CD8-positive, alpha-beta memory T cell (primary cell): ENCODE measurements at regions not wholly inside any gene's neighbourhood (a gene's known extent, or its start where the extent isn't known, plus 50 kb on each side); places are given as distances from the start of the nearest gene placed in this dataset.

Experiments used
- CTCF ChIA-PET: fragments of 350-600 bp; sonication (Branson Sonifier 250); formaldehyde crosslinking; loops from one replicate; lab custom pipeline; 2021; ENCODE audit warnings: antibody characterized with exemption; lab: Charles Lee
- POLR2A ChIA-PET: fragments of 350-600 bp; sonication (Branson Sonifier 250); formaldehyde crosslinking; loops from one replicate; lab custom pipeline; 2021; ENCODE audit warnings: antibody characterized with exemption; lab: Charles Lee
- DNase-seq, 5 donors: peaks; one replicate each; pipeline versions ENCODE4 v3.0.0 to v3.0.0-alpha.2; 2020 to 2022; ENCODE audit warnings: mixed read lengths in 1 of 5
- H3K27ac ChIP-seq: one replicate; pipeline ENCODE4 v1.7.0; 2013; ENCODE audit warnings: low read depth, mild to moderate bottlenecking, low read length, moderate library complexity
- H3K27me3 ChIP-seq: 2 replicates; pipeline ENCODE4 v1.7.0; 2013; ENCODE audit warnings: low read length, mild to moderate bottlenecking; ENCODE audit not compliant: insufficient read depth, poor library complexity, severe bottlenecking
- H3K36me3 ChIP-seq: 2 replicates; pipeline ENCODE4 v1.7.0; 2013; ENCODE audit warnings: mild to moderate bottlenecking, low read length, moderate library complexity; ENCODE audit not compliant: insufficient read depth
- H3K4me1 ChIP-seq: 2 replicates; pipeline ENCODE4 v1.7.0; 2013; ENCODE audit warnings: mild to moderate bottlenecking, low read length, moderate library complexity; ENCODE audit not compliant: insufficient read depth
- H3K4me3 ChIP-seq: 2 replicates; pipeline ENCODE4 v1.7.0; 2013; ENCODE audit warnings: mild to moderate bottlenecking, low read length
- H3K9me3 ChIP-seq: 2 replicates; pipeline ENCODE4 v1.7.0; 2013; ENCODE audit warnings: mild to moderate bottlenecking, low read length
- H3K27ac Mint-ChIP-seq, 8 donors: one replicate each; pipeline ENCODE4 v1.8.0; 2020 to 2021; ENCODE audit warnings: mixed read lengths in 8 of 8, mild to moderate bottlenecking in 6 of 8, inconsistent platforms in 3 of 8, moderate library complexity in 3 of 8
- H3K27me3 Mint-ChIP-seq, 2 donors: one replicate each; pipeline ENCODE4 v1.8.0; 2020 to 2021; ENCODE audit warnings: mixed read lengths in 2 of 2, mild to moderate bottlenecking in 1 of 2, moderate library complexity in 1 of 2
- H3K36me3 Mint-ChIP-seq, 3 donors: one replicate each; pipeline ENCODE4 v1.8.0; 2020 to 2021; ENCODE audit warnings: mixed read lengths in 3 of 3, inconsistent platforms in 1 of 3, mild to moderate bottlenecking in 1 of 3
- H3K4me1 Mint-ChIP-seq, 3 donors: one replicate each; pipeline ENCODE4 v1.8.0; 2020 to 2021; ENCODE audit warnings: mixed read lengths in 3 of 3, inconsistent platforms in 1 of 3, mild to moderate bottlenecking in 1 of 3
- H3K4me3 Mint-ChIP-seq, 7 donors: one replicate each; pipeline ENCODE4 v1.8.0; 2020 to 2021; ENCODE audit warnings: mixed read lengths in 7 of 7, mild to moderate bottlenecking in 6 of 7, moderate library complexity in 4 of 7, inconsistent platforms in 2 of 7
- H3K9me3 Mint-ChIP-seq, 5 donors: one replicate each; pipeline ENCODE4 v1.8.0; 2020 to 2022; ENCODE audit warnings: mixed read lengths in 5 of 5, mild to moderate bottlenecking in 3 of 5, moderate library complexity in 2 of 5, inconsistent platforms in 1 of 5

DNA sequence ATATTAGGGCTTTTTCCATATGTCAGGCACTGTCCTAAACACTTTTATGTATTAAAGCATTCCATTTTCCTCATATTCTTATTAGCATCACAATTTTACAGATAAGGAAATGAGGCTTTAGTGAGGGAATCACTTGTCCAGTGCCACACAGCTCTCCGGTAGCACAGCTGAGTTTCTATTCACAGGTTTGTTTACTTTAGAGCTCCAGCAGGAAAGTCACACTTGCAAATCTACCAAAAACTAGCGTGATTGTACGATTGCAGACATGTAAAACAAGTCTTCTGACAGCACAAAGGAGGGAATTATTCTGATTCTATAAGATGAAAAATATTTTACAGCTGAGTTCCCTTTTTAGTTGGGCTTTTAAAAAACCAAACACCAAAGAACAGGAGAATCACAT is 472.1 kb downstream of the TMA16 start:
- no peaks in the 10 kb centered on the region for H3K4me1 ChIP-seq
- no peaks in the 10 kb centered on the region for H3K36me3 ChIP-seq
- H3K27ac ChIP-seq: no peak overlapping the region
- H3K27me3 ChIP-seq: no peaks in the 10 kb centered on the region
- ChIA-PET CTCF (interaction anchor here (0.6 kb wide), 1 partner anchor 1724 kb away, joined by 3 read pairs; no protein-coding TSS in a partner anchor), POLR2A (no interaction called here)
- H3K9me3 ChIP-seq: no peaks in the 10 kb centered on the region
- Mint-ChIP-seq H3K4me3 (no peak overlapping the region), H3K36me3 (peaks cover 0 to 2% (median 0%) of the 10 kb centered on the region in 3 donors), H3K4me1 (no peaks in the 10 kb centered on the region), H3K27me3 (no peaks in the 10 kb centered on the region), H3K27ac (no peak overlapping the region), H3K9me3 (peaks cover 0 to 6% (median 2%) of the 10 kb centered on the region in 5 donors)
- DNase-seq: no peak
- no peak overlapping the region for H3K4me3 ChIP-seq

DNA sequence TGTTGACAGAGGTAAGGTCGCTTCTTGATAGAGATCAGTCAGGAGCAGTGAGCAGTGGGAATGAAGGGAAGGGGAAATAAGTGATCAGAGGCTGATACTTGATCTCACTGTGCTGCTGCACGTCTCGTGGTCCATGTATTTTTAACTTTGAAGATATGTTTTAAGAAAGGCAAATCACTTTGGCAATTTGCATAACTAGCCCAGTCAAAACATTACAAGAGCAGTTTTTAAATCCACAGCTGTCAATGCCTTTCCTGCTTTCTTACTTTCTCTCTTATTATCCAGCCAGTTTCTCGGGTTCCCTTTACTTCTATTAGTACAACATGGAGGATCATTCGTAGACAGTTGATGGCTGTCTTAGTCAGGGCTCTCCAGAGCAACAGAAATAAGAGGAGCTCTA is 472.8 kb downstream of the TMA16 start:
- ChIA-PET CTCF (no interaction called here), POLR2A (no interaction called here)
- no peaks in the 10 kb centered on the region for H3K4me1 Mint-ChIP-seq
- H3K27me3 ChIP-seq: no peaks in the 10 kb centered on the region
- no peaks in the 10 kb centered on the region for H3K9me3 ChIP-seq
- peaks cover 0 to 2% (median 0%) of the 10 kb centered on the region in 3 donors for H3K36me3 Mint-ChIP-seq
- no peak overlapping the region for H3K27ac Mint-ChIP-seq
- DNase-seq: no peak
- H3K4me3 ChIP-seq: no peak overlapping the region
- H3K27ac ChIP-seq: no peak overlapping the region
- no peak overlapping the region for H3K4me3 Mint-ChIP-seq
- H3K9me3 Mint-ChIP-seq: peaks cover 0 to 6% (median 2%) of the 10 kb centered on the region in 5 donors
- no peaks in the 10 kb centered on the region for H3K27me3 Mint-ChIP-seq
- no peaks in the 10 kb centered on the region for H3K36me3 ChIP-seq
- no peaks in the 10 kb centered on the region for H3K4me1 ChIP-seq

DNA sequence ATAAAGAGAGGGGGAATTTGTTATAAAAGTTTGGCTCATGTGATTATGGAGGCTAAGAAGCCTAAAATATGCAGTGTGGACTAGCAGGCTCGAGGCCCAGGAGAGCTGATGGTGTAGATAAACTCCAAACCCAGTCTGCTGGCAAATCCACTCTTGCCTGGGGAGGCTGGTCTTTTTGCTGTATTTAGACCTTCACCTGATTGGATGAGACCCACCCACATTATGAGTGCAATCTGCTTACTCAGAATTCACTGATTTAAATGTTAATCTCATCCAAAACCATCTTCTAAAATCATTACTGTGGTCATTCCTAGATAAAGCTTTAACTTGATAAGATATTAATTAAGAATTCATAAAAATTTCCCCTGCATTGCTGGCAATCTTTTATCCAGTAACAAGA is 473.2 kb downstream of the TMA16 start:
- H3K4me3 Mint-ChIP-seq: no peak overlapping the region
- H3K4me1 ChIP-seq: no peaks in the 10 kb centered on the region
- no peaks in the 10 kb centered on the region for H3K27me3 ChIP-seq
- peaks cover 0 to 6% (median 2%) of the 10 kb centered on the region in 5 donors for H3K9me3 Mint-ChIP-seq
- no peaks in the 10 kb centered on the region for H3K27me3 Mint-ChIP-seq
- peaks cover 0 to 2% (median 0%) of the 10 kb centered on the region in 3 donors for H3K36me3 Mint-ChIP-seq
- H3K9me3 ChIP-seq: no peaks in the 10 kb centered on the region
- no peak overlapping the region for H3K27ac Mint-ChIP-seq
- ChIA-PET POLR2A (no interaction called here), CTCF (no interaction called here)
- H3K4me3 ChIP-seq: no peak overlapping the region
- no peak for DNase-seq
- no peaks in the 10 kb centered on the region for H3K4me1 Mint-ChIP-seq
- no peaks in the 10 kb centered on the region for H3K36me3 ChIP-seq
- no peak overlapping the region for H3K27ac ChIP-seq

DNA sequence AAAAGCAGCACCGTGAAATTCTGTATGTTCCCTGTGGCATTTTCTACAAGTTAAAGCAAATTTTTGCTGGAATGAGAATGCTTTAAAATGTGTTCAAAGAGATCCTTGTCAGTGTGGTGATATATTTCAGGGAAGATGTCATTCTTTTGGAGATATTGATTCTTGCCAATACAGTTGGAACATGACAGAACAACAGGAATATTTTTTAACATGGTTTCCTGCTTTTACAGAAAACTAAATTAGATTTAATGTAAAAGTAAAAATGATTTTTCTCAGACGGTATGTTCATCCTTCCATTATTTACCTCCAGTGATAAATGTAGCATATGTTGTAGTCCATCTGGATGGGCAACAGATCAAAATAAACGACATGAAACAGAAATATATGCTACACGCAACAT is 474.8 kb downstream of the TMA16 start:
- Histone ChIP-seq H3K4me3 (no peak overlapping the region), H3K4me1 (no peaks in the 10 kb centered on the region), H3K27me3 (no peaks in the 10 kb centered on the region), H3K9me3 (no peaks in the 10 kb centered on the region), H3K27ac (no peak overlapping the region), H3K36me3 (no peaks in the 10 kb centered on the region)
- no peak for DNase-seq
- Mint-ChIP-seq H3K4me1 (no peaks in the 10 kb centered on the region), H3K9me3 (peaks cover 0 to 6% (median 3%) of the 10 kb centered on the region in 5 donors), H3K27ac (no peak overlapping the region), H3K27me3 (no peaks in the 10 kb centered on the region), H3K36me3 (peaks cover 0 to 2% (median 0%) of the 10 kb centered on the region in 3 donors), H3K4me3 (no peak overlapping the region)
- ChIA-PET CTCF (interaction anchor here (0.9 kb wide), 1 partner anchor 10 kb away, joined by 3 read pairs; no protein-coding TSS in a partner anchor), POLR2A (no interaction called here)

DNA sequence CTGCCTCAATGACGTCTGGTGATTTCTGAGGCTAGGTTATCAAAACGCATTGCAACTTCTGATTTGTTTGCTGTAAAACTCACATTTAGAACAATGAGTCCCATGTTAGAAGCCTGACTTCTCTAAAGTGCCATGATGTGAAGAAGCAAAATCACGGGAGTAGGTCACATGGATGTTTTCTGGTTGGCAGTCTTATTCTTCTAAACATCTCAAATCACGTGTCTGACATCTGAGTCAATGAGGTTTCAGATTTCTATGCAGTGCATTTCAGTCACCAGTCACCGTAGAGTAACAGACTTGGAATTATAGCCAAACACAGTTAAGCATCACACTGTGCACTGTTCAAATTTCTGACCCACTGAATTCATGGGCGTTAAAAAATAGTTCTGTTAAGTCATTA is 482.1 kb downstream of the TMA16 start:
- Histone ChIP-seq H3K27ac (no peak overlapping the region), H3K4me3 (no peak overlapping the region), H3K27me3 (no peaks in the 10 kb centered on the region), H3K36me3 (no peaks in the 10 kb centered on the region), H3K4me1 (no peaks in the 10 kb centered on the region), H3K9me3 (no peaks in the 10 kb centered on the region)
- no peak overlapping the region for H3K27ac Mint-ChIP-seq
- no peaks in the 10 kb centered on the region for H3K36me3 Mint-ChIP-seq
- no peak for DNase-seq
- no peak overlapping the region for H3K4me3 Mint-ChIP-seq
- H3K4me1 Mint-ChIP-seq: no peaks in the 10 kb centered on the region
- ChIA-PET POLR2A (no interaction called here), CTCF (no interaction called here)
- no peaks in the 10 kb centered on the region for H3K27me3 Mint-ChIP-seq
- peaks cover 0 to 4% (median 3%) of the 10 kb centered on the region in 5 donors for H3K9me3 Mint-ChIP-seq

DNA sequence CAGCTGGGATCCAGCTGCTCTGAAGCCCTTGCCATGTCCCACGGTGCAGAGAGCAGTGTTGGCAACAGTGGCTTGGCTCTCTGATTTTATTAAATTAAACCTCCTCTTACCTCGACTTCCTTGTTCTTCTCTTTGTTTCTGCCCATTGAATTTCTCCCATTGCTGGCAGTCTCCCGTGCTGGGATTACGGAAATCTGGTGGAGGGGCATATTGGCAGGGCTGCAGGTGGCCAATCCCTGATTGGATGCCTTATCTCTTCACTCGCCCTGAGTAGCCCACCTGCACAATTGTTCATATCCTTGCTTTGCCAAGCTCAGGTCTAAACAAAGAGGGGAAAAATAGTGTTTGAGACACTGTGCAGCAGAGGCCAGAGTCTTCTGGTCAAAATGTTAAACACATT is 493.9 kb downstream of the TMA16 start:
- Mint-ChIP-seq H3K4me1 (no peaks in the 10 kb centered on the region), H3K27ac (no peak overlapping the region), H3K27me3 (no peaks in the 10 kb centered on the region), H3K4me3 (no peak overlapping the region), H3K36me3 (no peaks in the 10 kb centered on the region), H3K9me3 (peaks cover 0 to 4% (median 0%) of the 10 kb centered on the region in 5 donors)
- Histone ChIP-seq H3K4me3 (no peak overlapping the region), H3K36me3 (no peaks in the 10 kb centered on the region), H3K9me3 (no peaks in the 10 kb centered on the region), H3K27ac (no peak overlapping the region), H3K27me3 (no peaks in the 10 kb centered on the region), H3K4me1 (no peaks in the 10 kb centered on the region)
- DNase-seq: no peak
- POLR2A ChIA-PET: no interaction called here
- CTCF ChIA-PET: no interaction called here

DNA sequence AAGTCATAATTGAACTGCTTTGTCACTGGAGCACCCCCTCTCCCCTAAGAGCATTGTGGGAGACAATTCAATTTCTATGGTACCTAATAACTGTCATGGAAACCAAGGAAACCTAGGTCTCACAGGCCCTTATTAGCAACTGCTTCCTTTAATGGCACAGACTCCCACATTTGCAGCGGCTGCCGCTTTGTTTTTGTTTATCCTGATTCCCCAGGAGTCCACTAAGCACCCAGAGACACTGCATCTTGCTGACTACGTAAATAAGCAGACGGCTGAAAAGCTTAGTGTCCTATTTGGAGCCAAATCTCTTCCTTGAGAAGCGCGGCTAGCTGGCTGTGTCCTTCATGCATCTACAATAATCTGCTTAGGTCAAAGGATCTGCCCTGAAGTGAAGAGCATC is 494.4 kb downstream of the TMA16 start:
- Histone ChIP-seq H3K27me3 (no peaks in the 10 kb centered on the region), H3K4me1 (no peaks in the 10 kb centered on the region), H3K36me3 (no peaks in the 10 kb centered on the region), H3K9me3 (no peaks in the 10 kb centered on the region), H3K27ac (no peak overlapping the region), H3K4me3 (no peak overlapping the region)
- no peaks in the 10 kb centered on the region for H3K27me3 Mint-ChIP-seq
- no peak for DNase-seq
- CTCF ChIA-PET: no interaction called here
- POLR2A ChIA-PET: no interaction called here
- no peaks in the 10 kb centered on the region for H3K36me3 Mint-ChIP-seq
- H3K4me3 Mint-ChIP-seq: no peak overlapping the region
- H3K9me3 Mint-ChIP-seq: peaks cover 0 to 4% (median 0%) of the 10 kb centered on the region in 5 donors
- no peaks in the 10 kb centered on the region for H3K4me1 Mint-ChIP-seq
- no peak overlapping the region for H3K27ac Mint-ChIP-seq

DNA sequence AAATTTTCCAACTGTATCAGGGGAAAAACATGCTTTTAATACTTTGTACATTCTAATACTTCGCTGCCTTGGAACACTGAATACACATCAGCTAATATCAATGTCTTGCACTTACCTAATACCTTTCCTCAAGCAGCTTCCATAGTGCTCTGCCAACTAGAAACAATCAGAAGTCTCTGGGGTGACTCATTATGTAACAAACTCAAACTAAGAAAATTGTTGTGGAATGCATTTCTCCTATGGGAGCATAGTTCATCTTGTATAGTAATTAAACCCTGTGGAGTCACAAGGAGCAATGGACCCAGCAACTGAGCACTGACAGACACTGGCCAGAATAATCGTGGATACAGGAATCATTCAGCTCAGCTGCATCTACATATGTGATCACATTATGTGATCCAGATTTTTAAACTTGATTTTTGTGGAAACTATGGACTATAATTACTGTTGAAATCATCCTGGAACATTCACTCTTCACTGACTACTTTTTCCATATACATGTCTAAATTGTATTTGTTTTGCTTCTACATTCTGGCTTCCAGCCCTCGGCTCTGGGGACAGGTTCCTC is 496.9 kb downstream of the TMA16 start:
- no peak overlapping the region for H3K27ac Mint-ChIP-seq
- H3K4me1 ChIP-seq: no peaks in the 10 kb centered on the region
- no peak overlapping the region for H3K4me3 ChIP-seq
- no peaks in the 10 kb centered on the region for H3K27me3 Mint-ChIP-seq
- ChIA-PET CTCF (no interaction called here), POLR2A (no interaction called here)
- no peaks in the 10 kb centered on the region for H3K36me3 ChIP-seq
- H3K4me1 Mint-ChIP-seq: no peaks in the 10 kb centered on the region
- no peaks in the 10 kb centered on the region for H3K9me3 ChIP-seq
- no peak for DNase-seq
- no peak overlapping the region for H3K4me3 Mint-ChIP-seq
- H3K36me3 Mint-ChIP-seq: no peaks in the 10 kb centered on the region
- peaks cover 0 to 4% (median under 1%) of the 10 kb centered on the region in 5 donors for H3K9me3 Mint-ChIP-seq
- no peak overlapping the region for H3K27ac ChIP-seq
- no peaks in the 10 kb centered on the region for H3K27me3 ChIP-seq
